ENCODE measurements at regions not wholly inside any gene's neighbourhood (a gene's known extent, or its start where the extent isn't known, plus 50 kb on each side); places are given as distances from the start of the nearest gene placed in this dataset.

DNA sequence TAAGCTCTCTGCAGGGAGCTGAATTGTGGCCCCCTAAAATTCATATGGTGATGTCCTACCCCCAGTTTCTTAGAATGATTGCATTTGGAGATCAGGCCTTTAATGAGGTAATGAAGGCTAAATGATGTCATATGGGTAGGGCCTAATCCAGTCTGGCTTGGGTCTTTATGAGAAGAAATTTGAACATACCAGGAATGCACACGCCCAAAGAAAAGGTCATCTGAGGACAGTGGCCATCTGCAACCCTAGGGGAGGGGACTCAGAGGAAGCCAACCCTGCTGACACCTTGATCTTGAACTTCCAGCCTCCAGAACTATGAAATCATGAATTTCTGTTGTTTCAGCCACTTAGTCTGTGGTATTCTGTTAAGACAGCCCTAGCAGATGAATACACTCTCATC, 426.7 kb downstream of the EPHA4 start:
- DNase-seq, result no peak

DNA sequence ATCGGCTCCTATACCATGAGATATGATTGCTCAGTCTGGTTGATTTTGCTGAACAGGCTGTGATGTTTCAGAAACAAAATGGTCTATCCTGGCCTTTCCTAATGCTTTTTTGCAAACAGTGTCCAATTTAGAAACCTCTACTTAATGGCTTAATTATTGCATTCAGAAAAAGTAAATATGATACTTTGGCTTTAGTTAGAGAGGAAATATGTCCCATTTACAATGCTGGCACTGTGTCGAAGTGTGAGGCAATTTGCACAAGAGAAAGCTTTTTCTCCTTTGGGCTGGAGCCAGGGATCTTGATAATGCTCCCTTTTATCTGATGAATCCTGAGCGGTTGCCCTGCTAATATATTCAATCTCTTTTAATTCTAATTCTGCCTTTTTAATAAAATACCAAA, 418.9 kb downstream of the EPHA4 start:
- no peak for DNase-seq

DNA sequence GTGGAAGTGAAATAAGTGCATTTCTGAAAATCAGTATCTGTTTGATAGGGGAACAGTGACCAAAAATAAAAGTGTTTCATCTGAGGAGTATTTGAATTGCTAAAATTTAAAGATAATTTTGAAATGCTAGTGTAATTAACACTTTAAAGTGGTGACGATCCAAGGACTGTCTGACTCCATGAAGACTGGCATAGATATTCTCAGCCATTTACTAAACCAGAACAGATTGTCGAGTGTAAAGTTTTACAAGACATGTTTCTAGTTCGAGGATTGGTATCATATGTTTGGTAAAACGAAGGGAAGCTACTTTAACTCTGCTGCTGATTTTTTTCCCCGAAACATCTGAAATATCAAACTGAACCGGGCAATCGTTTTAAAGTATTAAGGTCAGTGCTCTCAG, 417.9 kb downstream of the EPHA4 start:
- no peak for DNase-seq

DNA sequence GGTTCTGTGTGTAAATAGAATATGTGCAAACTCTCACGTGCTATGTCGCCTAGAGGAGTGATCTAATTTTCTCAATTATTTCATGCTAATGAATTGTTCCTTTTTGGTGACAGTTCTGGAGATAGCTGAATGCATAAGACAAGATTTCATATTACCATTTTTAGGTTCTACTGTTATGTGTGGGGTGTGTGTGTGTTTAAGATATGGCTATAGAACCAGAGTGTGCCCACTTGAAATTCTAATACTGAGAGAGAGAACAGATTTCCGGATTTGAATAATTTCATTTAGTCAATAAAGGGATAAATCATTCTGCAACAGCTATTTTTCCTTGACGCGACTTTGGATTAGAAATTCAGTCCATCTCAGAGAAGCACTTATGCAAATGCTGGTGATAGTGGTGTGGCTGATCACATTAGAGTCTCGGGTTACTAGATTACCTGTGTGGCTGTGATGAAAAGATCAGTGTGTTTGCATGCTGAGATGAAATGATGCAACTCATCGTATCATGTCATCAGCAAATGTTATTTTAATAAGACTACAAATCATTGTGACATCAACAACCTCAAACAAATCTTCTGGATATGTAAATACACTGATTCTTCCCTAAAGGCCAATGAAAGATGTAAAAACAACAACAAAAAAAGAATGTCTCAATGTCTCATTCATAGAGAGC, 415.9 kb downstream of the EPHA4 start:
- DNase-seq, result no peak

DNA sequence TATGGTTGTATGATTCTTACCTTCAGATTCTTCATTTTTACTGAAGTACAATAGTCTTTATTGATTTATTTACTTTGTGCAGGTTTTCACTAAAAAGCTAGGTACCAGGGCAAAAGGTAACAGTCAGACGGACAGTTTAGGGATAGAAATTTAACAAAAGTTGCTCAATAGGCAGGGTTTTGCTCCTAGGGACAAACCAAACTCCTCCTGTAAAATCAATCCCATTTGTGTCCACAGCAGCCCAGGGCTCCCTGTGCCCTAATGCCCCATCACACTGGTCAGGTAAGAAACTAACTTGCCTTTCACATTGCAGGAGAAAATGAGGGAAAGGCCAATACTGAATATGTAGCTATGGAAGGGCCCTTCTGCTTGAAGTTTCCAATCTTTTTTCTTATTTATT, 410.9 kb downstream of the EPHA4 start:
- no peak for DNase-seq

DNA sequence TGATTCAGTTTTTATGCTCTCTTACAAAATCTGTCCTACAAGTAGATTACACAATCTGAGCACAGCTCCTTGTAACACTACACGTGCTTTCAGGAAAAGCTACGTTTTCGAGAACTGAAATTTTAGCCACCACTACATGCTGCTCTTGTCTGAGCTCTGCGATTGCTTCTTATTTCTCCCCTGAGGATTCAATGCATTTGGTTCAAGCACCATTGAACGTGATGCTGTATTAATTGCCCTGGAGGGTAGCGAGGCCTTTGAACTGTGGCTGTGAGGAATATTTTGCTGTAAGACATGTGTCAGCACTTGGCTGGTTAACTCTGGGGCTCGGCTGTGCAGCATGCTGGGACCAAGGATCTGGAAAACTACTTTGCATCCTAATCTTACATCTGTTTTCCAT, 405.8 kb downstream of the EPHA4 start:
- DNase-seq, result no peak

DNA sequence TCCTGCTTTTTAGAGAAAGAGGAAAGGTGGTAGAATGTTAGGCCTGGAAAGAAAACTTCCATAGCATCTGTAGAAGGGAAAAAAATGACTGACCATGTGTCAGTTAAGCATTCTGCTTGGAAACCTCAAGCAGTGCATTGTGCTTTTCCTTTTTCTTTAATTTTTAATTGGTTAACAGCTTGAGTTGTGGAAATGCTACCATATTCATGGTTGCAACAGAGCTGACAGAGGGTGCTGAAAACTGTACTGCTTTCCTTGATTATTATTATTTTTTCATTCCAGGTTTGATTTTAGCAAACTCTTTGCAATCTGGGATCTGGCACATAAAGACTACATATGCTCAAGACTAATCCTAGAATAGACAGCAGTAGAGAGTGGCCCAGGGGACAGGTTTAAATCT, 404.5 kb downstream of the EPHA4 start:
- no peak for DNase-seq

DNA sequence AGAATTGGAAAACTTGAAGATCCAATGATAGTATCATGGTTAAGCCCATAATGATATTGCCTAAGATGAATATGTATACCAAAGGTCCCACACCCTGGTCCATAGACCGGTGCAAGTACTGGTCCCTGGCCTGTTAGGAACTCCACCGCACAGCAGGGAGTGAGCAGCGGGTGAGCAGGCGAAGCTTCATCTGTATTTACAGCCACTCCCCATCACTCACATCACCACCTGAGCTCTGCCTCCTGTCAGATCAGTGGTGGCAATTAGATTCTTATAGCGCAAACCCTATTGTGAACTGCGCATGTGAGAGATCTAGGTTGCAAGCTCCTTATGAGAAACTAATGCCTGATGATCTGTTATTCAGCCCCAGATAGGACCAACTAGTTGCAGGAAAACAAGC, 402.4 kb downstream of the EPHA4 start:
- no peak for DNase-seq

DNA sequence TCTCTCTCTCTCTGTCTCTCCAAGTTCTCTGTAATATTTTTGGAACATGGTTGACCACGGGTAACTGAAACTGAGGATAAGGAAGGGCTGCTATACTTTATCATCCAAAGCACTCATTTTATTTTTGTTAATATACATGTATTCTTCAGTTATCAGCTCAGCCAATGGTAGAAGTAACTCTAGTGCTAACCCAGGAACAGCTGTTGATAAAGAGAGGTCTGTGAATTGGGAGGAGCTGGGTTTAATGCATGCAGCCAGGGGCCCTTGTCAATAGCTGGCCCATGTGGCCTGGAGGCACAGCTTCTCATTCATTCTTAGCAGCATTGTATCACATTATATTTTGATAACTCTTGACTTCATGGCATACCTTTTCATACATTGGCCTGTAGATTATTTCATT, 401.6 kb downstream of the EPHA4 start:
- DNase-seq, result no peak

DNA sequence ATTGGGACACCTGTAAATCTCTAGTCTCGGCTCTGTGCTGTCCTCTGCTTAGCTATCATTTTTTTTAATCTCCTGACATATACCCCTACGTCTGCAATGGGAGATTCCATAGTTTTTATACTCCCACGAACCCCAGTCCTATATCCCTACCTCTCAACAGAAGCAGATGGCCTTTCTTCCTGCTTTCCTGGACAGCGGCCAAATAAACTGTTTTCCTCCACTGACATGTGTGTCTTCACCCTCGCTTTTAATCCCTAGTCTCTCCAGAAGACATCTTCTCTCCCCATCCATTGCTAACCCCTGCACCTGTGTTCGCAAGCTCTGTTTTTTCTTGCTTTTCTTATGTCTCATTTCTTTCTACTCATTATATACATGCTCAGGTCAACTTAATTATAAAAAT, 395.4 kb downstream of the EPHA4 start:
- no peak for DNase-seq

DNA sequence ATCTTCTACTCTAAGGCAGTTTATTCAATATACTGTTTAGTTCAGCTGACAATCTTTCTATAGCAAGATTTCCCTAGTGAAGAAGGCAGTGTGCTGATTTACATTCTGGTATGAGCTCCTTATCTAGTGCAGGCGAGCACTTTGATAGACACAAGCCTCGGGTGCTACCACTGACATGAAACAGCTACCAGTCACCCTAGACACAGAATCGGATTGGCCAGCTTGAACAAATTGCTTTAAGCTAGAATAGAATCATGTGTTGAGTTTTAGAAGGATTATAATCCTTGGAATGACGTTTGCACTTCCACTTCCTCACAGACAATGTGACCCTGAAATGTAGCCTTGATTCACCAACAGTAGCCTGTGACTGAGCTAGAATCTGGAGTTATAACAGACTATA, 394.0 kb downstream of the EPHA4 start:
- DNase-seq, result no peak

DNA sequence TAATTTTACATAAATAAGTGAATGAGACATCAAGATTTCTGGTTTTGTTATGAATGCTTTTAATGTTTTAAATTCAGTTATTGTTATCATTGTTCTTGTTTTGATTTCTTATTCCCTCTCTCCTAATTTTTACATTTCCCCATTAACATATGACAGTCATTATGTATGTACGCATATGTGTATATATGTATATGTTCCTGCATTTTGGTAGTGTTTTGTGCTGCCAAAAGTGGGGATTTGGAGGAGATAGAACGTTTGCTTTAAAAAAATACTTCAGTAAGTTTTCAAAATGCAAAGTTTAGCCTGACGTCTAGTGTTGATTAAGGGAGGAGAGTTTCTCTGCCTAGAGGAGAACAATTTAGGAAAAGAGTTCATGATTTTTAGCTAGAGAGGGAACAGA, 385.2 kb downstream of the EPHA4 start:
- no peak for DNase-seq

DNA sequence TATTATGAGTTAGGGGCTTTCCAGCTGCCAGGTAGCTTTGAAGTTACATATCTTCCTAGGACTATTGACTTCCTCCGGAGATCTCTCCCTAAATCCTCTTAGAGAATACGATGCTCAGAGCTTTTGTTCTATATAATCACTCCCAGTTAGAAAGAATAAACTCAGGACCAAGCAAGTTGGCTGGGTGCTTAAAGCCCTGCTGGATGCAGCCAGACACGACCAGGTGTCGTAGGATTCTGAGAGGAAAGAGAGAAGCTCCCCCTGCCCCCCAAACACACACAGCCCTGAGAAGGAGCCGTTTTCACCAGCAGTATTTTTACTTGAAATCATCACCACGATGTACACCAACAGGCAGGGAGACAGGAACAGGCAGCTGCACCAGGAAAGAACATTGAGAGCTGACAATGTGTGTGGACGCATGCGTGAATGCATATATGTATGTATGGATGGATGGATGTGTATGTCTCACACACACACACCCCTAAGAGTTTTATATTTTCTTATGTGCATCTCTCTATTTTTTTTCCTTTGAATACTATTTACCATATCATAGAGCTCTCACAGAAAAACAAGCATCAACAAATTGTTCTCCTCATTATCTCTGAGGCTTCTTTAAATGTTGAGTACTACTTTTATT, 382.6 kb downstream of the EPHA4 start:
- DNase-seq, result no peak

DNA sequence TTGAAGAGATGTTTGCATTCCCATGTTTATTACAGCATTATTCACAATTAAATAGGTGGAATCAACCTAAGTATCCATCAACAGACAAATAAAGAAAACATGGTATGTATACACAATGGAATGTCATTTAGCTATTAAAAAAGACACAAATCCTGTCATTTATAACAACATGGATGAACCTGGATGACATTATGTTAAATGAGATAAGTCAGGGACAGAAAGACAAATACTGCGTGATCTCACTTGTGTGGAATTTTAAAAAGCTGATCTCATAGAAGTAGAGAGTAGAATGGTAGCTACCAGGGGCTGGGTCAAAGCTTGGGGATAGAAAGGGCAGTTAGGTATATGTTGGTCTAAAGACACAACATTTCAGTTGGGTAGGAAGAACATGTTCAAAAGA, 376.3 kb downstream of the EPHA4 start:
- no peak for DNase-seq

DNA sequence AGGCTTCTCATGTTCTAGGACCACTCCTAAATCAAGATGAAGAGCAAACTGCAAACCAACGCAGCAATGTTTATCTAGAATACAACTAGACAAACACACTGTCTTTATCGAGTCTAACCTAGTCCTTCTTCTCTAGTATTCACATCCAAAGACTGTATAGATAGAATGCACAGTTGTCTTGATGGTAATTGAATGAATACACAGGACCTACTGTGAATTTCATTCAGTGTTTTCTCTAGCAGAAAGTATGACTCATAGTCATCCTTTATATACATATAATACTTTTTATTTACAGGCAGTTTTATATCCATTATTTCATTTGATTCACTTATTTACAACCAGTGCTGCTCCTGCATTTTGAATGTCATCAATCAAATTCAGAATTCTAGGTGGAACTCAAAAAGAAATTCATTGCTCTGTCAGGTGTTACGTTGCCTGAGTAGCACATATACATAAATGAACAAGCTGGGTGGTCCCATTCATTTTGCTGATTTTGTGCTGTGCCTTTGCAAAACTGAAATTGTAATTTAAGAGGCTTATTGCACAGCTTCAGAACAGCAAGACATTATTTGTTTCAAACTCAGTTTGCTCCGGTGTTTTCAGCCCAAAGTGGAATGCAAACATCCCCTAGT, 374.8 kb downstream of the EPHA4 start:
- no peak for DNase-seq

DNA sequence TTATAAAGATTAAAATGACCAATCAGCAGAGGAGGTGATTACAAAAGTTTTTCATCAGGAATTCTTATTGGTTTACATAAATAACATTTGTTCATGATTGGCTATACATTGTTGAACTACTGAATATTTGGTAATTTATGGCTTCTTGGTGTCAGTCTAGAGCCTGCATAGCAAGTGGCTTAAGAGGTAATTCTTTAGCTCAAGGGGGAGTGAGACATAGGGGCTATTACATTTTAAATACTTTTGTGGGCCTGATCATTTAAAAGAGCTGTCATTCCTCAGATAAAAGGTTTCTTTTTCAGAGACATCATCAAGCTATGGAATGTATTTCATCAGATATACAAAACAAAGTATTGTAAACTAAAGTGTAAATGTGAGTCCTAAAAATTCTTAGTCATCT, 373.8 kb downstream of the EPHA4 start:
- no peak for DNase-seq

DNA sequence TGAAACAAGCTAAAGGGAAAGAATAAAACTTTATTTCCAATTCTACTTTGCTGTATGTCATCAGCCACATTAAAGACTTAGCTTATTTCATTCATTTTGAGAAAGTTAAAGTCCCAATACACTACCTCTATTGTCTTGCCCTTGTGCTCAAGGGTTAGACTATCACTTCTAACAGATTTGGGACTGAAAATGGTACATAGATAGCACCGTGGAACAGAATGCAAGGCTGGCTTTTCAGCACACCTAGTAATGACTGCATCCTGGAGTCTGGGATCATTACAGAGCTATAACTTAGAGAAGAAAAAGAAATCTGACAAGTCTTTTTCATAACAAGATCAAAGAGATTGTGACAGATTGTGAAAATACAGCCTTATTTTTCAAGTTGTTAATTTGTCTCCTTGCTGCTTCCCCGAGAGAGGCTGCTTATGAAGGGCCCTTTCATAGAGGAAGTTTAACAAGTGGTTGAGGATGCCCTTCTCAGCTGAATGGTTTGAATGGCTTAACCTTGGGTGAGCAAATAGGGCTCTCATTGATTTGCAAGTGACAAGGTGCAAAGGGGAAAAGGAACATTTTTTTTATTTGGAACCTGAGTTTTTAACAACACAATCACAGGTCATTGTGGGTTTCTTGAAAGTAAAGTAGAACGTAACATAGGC, 371.8 kb downstream of the EPHA4 start:
- DNase-seq, result no peak

DNA sequence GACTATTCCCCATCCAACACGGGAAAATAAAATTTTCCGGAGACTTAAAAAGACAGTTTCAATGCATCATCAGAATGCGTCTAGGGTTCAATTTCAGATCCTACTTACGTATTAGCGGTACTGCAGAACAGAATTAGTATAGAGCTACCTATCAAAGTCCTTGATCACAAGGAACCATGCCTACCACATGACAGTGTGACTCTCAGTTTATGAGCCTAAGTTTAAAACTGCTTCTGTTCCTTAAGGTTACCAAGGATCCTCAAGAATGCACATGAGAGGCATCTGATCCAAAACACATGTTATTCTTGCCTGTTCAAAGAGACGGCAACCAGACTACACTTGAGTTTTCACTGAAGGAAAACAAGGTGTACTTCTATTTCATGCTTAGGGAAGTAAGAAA, 369.7 kb downstream of the EPHA4 start:
- DNase-seq, result no peak

DNA sequence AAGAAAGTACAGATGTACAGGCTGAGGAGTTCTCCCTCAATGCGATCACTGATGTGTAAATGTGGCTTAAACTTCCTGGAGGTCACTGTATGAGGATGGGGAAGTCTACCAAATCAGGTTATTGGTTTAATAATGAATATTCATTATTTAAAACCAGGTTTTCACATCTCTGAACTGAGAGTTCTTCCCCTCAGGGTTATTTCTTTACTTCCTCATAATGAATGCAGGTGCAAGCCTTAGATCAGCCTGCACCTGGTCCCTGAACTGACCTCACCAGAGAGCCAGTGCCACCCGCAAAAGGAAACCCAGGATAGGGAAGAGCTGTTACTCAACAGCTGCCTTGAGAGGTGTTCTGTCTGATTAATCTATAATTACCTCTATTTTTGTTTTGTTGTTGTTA, 369.0 kb downstream of the EPHA4 start:
- no peak for DNase-seq

DNA sequence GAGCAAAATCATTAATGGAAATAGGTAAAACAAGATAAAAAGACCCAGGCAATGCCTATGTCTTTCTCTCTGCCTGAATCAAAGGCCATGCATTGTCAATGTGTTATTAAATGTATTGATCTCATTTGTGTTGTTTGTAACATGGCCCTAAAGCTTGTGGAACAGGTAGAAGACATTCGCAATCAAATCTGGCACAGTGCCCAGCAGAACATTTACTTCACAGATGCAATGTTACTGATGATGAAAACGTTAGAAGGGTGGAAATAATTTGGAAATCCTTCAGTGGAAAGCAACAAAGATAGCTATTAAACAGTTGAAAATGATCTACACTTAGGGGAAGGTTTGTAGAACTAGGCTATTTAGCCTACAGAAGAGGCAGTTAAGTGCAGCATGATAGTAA, 368.2 kb downstream of the EPHA4 start:
- DNase-seq, result no peak

DNA sequence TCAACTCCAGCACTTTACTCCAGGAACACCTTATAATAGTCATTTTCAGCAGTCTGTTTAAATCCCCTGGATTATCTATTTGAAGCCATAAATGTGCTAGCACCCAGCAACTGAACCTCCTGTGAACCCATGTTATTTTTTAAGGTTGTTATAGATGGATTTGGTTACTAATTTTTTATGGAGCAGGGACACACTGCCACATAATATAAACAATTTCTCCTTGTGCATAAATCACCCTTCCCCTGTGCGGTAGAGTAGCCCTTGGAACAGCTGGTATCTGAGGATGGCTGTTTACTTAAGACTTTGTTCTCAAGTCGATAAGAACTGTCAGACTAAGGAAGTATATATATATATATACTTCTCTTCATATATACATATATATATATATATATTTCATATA, 367.4 kb downstream of the EPHA4 start:
- no peak for DNase-seq

DNA sequence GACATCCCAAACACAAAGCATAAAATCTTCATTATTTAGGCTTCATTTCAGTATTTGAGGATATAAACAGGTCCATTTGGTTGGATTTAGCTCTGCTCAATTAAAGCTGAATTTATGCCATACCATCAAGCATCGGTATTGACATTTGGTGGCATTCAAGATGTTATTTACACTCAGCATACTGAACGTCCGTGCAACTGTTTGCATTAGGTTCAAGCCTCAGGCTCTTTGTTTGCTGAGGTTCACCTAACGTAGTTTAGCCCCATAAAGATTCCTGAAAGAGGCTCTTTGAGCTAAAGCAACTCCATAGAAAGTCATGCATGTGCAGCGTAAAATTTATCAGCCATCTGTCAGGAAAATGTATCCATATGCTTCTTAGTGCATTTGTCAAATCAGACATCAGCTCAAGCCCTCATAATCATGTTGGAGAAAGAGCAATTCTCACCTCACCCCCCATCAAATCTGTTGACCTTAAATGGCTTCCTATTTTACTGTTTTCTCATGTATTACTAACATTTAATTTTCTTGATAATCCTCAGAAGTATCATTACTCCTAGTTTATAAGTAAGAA, 366.9 kb downstream of the EPHA4 start:
- no peak for DNase-seq

DNA sequence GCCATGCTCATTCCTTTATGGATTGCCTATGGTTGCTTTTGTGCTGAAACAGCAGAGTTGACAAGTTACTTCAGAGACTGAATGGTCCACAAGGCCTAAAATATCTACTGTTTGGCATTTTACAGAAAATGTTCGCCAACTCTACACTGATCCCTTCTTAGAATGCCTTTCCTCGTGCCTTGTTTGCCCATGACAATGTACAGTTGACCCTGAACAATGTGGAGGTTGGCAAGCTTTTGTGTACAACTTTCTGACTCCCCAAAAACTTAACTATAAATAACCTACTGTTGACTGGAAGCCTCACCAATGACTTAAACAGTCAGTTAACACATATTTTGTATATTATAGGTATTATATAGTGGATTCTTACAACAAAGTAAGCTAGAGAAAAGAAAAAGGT, 361.4 kb downstream of the EPHA4 start:
- no peak for DNase-seq

DNA sequence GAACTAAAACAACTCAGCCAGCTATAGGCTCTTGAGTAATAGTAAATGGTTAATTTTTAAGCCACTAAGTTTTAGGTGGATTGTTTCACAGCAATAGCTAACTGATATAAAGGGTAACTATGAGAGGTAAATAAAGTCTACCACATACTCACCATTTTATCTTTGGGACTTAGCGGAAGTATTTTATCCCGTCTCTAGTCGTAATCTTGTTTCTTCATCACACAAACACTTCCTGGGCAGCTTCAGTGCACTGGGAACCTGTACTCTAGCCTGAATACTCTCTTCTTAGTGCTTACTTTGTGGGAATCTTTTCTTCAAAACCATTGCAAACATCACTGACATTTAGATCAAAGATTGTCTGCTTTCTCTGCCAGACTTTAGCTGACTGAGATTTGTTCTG, 360.5 kb downstream of the EPHA4 start:
- no peak for DNase-seq

Measured in T-helper 9 cell (primary cell).